HG03469 (cell line): ENCODE measurements at regions not wholly inside any gene's neighbourhood (a gene's known extent, or its start where the extent isn't known, plus 50 kb on each side); places are given as distances from the start of the nearest gene placed in this dataset.

Experiments
- ATAC-seq: cut with Tn5 transposase; IDR thresholded peaks from one replicate; pipeline ENCODE4 v1.9.1; 2021; ENCODE audit warnings: mild to moderate bottlenecking, moderate library complexity, moderate number of reproducible peaks; ENCODE audit not compliant: unreplicated experiment

DNA sequence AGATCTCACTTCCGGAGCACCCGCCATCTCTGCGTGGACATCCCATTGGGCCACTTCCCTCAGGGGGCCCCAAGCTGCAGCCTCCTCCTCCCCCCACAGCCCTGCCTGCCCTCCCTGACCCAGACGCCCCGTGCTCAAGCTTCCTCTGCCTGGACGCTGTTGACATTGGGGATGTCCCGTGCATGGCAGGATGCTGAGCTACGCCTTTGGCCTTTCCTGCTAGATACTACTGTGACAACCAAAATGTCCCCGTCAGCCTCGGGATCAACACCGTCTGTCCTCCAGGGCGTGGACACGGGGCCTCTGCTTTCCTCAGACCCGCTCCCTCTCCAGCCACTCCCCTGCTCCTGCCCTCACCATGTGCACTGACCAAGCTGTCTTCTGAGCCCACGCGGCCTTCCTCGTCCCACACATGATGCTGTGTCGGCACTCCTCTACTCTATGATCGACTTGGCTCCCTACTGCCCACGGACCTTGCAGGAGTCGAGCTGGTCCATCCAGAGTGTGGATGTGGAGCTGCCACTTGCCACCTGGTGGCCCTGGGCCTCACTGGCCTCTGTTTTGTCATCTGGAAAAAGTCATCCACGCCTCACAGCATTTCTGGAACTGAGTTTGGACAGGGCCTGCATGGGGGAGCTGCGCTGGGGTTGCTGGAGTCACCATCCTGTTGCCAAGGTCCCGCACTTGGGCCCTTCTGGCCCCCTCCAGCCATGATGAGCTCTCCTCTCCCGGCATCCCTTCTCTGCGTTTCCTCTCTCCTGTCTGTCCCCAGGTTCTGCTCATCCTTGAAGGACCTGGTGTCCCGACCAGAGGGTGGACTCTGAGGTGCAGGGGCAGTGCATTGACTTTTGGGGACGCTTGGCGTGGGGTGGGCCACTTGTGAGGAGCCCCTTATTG, 221.7 kb upstream of the CIBAR2 start:
- ATAC-seq: no peak

DNA sequence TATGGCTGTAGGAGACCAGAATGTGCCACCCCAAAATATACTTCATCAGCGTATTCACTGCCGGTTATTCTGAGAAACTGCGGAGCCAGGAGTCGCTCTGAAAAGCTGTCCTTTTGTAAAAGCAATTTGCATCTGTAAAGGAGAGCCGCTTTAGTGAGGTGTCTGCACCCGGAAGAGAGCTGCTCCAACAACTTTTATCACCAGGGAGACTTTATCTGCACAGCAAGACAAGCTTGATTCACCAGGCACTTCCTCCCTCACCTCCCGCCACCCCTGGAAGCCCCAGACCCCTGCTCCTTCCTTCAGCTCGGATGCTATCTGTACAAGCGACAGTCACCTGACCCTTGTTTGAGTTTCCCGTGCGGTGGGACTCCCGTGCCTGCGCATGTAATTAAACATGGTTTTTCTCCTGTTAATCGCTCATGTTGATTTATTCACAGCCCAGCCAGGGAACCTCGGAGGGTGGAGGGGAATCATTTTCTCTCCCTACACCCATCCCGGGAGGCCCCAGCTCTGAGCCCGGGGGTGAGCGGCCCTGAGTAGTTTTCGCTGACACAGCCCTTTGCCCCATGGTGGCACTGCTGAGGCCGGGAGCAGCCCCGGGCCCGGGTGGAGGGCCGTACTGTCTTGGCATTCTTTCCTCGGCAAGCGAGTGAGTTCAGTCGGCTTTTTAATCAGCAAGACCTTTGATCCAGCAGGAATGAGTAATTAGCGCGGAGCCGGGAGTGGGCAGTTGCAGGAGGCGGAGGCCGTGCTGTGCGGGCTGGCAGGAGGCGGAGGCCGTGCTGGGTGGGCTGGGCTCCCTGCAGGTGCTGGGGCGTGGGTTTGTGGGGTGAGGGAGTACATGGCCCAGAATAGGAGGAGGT, 222.7 kb upstream of the CIBAR2 start:
- ATAC-seq: no peak

DNA sequence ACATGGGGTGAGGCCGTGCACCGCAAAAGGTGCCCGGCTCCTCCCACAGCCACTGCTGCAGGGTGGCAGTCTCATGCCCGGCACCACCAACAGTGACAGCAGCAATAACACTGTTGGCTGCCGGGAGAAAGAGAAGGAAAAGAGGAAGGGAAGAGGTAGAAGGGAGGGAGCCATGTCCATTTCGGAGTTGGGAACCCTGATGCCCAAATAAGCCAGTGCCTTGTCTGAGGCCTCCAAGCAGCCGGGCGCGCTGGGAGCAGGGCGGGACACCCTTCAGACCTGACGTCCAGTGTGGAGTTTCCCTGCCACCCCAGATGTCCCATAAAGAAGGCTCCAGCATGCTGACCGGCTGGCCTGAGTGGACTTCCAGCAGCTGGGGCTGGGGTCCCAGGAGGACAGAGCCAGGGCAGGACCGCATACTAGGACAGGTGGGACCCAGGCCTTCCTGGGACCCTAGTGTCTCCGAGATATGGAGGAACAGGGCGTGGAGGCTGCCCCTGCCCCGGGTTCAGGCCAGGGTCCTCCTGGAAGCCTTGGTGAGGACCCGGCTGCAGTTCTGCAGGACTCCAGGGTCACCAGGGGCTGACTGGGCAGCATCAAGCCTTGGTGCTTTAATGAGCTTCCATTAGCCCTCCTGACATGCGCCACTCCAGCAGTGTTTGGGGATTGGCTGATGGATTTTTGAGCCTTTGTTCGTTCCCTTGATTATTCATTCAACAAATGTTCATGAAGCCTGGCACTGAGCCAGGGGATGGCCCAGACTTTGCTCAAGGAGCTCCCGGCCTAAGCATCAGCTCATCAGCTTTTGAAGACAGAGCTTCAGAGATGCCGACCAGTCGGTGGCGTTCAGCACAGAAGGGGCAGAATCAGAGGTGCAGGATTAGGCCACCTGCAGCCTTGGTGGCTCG, 223.6 kb upstream of the CIBAR2 start:
- ATAC-seq: no peak

DNA sequence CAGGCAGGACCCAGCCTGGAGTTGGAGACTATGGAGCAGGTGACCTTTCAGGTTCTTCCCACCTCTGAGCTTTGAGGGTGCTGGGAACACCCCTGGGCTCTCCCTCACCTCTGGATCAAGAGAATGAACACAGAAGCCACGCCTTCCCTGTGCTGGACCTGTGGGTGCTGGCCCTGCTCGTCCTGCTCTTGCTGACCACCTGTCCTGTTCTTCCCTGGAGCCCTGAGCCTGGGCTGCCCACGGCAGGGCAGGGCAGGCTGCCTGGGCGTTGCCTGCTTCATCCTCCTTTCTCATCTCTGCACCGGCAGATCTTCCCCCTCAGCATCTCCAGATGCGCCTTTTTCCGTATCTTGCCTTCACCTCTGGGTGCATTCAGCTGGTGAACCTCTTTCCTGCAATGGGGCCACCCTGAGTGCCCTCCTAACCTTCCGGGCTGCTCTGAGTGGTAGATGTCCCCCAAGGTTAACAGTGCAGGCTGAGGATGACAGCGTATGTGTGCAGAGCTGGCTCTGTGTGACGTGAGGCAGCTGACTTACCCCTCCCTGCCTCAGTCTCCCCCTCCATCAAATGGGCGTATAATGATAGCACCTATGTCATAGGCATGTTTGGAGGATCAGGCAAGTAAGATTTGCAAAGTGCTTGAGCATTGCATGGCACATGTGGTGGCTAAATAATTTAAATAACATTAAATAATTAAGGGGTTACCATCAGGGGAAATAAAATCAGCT, 225.8 kb upstream of the CIBAR2 start:
- ATAC-seq: no peak

DNA sequence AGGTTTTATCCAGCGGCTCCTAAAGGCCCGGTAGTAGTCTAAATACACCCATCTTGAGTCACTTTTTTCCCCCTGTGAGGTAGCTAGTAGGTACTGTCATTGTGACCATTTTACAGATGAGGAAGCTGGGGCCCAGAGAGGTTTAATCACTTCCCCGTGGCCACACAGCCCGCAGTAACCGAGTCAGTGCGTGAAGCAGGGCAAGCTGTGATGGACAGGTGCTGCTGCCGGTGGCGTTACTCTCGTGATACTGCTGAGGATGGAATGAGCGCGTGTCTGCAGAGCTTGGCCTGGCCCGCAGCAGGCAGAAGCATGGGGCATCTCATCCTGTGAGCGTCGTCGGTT, 226.3 kb upstream of the CIBAR2 start:
- no peak for ATAC-seq

DNA sequence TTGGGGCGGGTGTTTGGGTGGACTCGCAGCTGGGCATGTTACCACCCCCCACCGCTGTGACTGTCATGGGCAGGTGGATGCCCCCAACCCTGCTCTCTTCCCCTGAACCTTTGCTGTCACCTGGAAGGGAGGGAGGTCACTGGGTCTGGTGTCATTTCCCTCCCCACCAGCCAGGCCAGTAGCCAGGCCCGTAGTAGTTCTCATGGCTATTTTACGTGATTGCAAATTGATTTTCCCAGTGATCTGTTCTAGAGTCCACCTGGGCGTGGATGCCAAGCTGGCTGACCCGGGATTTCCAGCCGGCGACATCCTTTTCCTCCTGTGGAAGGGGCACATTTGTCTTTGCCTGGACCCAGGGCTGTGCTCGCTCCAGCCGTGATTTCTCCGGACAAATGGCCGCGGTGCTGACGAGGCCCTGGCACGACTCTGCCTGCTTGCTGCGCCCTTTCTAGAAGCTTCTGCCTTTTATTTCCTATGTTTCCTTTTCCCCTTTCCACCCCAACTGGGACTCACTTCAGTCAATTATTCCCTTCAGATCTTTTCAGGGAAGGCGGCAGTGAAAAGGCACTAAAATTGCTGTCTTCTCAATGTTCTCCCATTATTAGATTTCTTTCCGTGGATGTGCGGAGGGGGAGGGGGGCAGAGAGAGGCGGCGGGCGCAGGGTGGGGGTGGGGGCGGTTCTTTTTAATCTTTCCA, 226.9 kb upstream of the CIBAR2 start:
- ATAC-seq: no peak

DNA sequence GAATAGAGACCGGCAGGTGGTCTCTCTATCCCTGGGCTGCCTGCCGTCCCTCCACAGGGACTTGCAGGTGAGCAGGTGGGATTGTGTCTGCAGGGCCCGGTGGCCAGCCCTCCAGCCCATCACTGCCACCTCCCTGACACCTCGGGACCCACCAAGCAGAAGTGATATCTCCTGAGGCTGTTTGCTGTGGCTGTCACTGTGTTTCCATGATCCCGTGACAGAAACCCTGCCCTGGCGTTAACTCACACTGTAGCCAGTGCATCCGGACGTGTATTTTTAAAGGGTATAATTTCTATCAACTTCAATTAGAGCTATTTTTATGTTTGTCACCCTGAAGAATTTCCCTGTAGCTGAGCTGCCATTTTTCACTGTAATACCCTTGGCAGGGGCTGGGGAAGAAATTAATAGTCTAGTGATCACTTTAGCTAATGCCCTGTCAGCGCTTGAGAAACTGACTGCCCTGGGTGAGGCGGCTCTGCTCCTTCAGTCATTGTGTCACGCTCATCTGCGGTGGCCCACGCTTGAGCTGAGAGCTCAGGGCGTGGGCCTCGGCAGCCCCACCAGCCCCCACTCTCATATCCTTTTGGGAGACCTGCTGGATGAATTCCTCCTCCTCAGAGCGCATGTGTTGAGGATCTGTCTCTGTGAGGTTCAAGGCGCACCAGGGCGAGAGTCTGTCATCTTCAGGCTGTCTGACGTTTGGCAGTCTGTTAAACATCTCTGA, 229.9 kb upstream of the CIBAR2 start:
- ATAC-seq: no peak

DNA sequence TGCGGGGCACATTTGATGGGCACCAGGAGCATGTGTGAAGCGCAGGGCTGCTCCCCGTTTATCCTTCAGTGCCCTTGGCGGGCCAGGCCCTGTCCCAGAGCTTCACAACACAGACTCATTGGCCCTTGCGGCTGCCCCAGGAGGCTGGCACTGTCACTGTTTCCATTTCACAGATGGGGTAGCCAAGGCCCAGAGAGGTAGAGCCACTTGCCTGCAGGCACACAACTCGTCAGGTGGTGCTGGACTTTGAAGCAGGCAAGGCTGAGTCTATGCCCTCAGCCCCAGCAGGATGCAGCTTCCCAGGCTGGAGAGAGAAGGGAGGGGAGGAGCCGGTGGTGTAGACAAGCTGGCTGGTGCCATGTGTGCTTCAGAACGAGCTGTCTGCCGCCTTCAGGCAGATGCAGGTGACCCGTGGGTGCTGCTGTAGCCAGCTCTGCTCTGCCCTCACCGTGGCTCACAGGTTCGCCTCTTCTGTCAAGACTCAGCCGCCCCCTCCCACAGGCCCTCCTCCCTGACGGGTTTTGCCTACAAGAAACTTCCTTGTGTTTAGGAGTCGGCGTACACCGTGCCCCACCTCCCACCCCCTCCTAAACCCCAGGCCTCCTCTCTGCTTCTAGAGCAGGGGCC, 232.3 kb upstream of the CIBAR2 start:
- no peak for ATAC-seq

DNA sequence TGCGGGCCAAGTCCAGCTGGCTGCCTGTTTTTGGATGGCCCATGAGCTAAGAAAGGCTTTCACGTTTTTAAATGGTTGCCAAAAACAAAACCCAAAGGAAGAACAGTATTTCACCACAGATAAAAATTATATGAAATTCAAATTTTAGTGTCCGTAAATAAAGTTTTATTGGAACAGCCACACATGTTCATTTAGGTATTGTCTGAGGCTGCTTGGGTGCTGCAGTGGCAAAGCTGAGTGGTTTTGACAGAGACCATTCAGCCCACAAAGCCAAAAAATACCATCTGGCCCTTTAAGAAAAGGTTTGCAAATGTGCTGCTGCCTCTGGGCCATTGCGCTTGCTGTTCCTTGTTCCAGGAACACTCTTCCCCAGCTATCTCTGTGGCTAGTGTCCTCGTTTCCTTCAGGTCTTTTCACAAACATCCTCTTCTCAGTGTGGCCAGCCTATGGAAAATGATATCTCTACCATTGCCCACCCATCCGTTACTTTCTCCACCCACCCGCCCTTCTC, 232.9 kb upstream of the CIBAR2 start:
- no peak for ATAC-seq

DNA sequence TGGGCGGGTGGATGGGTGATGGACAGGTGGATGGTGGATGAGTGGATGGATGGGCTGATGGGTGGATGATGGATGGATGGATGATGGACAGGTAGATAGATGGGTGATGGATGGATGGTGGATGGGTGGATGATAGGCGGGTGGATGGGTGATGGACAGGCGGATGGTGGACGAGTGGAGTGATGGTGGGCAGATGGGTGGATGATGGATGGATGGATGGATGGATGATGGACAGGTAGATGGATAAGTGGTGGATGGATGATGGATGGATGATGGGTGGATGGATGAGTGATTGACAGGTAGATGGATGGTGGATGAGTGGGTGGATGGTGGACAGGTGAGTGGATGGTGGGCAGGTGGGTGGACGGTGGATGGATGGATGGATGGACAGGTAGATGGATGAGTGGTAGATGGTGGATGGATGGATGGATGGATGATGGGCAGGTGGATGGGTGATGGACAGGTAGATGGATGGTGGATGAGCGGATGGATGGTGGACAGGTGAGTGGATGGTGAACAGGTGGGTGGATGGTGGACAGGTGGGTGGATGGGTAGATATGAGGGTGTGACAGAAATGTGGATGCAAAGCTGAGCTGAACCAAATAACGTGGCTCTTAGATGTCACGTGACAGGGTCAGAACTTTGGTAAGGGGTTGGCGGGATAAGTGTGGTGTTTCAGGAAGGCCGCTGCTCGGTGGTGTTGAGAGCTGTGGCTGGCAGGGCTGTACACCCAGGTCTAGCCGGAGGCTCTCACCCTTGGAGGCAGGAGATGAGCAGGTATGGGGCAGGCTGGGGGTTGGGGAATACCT, 234.3 kb upstream of the CIBAR2 start:
- ATAC-seq: no peak

DNA sequence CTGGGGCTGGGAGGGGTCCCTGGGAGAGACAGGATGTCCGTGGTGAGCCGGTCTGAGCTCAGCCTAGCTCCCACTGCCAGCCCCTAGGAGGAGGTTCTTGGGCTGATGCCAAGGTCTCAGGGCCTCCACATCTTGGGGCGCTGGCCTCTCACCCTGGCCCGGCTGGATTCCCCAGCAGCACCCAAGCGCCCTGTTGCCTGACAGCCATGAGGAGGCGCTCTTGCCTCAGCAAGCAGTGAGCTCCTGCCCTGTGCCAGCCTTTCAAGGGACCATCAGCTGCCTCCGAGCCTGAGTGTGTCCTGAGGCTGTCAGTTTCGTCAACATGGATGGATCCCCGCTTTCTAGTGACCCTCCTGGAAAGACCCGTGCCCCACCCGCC, 234.9 kb upstream of the CIBAR2 start:
- ATAC-seq: no peak

DNA sequence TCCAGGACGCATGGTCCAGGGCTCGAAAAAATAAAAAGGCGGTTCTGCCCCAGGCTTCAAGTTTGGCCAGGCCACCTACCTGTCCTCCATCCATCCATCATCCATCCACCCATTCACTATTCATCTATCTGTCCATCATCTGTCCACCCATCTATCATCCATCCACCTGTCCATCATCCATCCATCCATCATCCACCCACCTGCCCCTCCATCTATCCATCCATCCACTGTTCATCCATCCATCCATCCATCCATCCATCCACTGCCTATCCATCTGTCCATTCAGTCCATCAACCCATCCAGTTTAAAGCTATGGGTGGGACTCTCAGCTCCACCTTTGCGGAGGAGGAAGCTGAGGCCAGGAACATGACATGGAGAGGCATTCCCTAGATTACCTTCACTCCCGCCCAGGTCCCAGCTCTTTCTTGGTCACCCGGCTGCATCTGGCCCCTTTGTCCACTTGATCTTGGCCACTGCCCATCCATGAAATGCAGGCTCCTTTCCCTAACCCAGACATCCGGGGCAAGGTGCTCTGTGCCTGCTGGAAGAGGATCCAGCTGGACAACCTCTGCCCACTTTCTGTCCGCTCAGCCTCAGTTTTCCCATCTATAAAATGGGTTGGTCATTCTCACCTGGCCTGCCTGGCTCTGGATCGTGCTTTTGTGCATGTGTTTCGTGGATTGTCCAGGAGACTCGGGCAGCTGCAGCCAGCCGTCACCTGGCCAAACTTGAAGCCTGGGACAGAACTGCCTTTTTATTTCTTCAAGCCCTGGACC, 236.0 kb upstream of the CIBAR2 start:
- ATAC-seq: no peak

DNA sequence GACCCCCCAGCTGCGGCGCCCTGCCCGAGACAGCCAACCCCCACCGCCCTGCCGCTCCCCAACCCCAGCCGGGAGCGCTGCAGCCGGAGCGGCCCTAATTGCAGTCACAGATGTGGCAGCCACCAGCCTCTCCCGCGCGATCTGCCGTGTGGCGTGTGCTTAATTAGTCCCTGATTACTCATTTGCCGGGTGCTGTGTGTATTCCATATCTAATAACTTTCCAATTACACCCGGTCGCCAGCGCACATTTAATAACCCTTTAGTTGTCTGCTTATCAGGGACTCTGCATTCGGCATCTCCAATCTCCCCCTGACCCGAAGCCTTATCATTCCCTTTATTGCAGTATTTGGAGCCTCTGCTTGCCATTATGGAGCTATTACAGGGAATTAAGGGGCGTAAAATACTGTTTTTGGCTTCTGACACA, 236.7 kb upstream of the CIBAR2 start:
- no peak for ATAC-seq

DNA sequence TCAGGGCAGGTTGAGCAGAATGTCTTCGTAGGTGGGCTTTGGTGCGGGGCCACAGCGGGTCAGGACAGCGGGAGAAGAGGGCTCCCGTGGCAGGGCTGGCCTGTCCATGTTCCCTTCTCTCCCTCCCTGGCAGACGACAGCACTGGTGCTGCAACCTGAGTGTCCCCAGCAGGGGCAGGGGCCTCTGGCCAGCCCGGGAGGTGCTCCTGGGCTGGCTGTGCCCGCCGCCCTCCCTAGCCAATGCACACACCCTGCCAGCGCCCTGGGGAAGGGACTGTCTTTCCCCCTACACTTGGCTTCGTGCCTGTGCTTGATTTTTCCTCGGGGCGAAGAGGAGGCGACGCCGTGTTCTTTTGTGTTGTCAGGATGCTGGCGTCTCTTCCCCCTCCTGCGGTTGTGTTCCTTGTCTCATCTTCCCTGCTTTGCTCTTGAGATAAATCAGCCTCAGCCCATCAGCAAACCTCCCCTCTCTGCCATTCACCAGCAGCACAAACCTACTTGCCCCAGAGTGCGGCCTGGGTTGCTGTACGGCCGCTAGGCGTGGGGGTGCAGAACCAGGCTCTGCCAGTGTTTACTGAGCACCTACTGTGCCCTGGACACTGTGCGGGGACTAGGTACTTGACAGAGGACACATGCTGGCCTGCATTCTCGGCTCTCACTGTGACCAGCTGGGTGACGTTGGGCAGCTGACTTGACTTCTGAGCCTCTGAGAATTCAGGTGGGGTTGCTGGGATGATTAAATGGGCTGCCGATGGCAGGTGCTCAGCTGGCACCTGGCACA, 237.3 kb upstream of the CIBAR2 start:
- ATAC-seq: no peak

DNA sequence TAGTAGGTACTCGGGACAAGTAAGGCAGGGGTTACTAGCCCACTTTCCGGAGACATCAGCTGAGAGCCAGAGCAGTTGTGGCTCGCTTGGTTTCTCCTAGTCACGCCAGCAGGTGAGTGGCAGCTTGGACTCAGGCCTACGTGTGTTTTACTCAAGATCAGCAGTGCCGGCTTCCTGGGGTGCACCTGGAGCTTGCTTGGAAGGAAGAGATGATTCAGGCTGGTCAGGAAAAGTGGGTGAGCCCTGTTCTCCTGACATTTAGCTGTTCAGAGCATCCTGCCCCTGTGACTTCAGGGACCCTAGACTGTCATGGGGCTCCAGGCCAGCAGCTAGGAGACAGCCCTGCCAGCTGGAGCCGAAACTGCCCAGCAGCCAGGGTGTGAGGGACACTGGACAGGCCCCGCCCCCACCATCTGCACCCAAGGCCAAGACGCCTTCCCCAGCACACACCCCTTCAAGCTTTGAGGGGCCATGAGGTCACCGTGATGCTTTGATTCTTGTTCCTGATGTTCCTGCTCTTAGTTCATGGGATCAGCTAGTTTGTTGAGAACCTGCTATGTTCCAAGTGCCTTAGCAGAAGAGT, 238.0 kb upstream of the CIBAR2 start:
- no peak for ATAC-seq

DNA sequence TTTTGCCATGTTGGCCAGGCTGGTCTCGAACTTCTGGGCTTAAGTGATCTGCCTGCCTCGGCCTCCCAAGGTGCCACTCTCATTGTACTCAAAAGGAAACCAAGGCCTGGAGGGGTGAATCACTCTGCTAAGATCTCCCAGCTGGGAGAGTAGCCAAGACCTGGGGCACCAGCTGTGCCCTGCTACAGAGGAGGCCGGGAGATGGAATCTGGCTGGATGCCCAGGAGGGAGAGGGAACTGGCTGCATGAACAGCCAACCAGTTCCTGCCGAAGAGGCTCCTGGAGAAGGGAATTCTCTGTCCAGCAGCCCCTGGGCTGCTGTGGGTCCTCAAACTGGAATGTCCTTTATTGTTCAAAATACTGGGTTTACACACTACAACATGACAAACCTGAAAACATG, 238.7 kb upstream of the CIBAR2 start:
- ATAC-seq: no peak
